GM12878 (cell line): ENCODE measurements at regions not wholly inside any gene's neighbourhood (a gene's known extent, or its start where the extent isn't known, plus 50 kb on each side); places are given as distances from the start of the nearest gene placed in this dataset.
A peak's percentile ranks its signal among the peaks of the same experiment; 100 is the strongest.

ENCODE experiments used
- ATAC-seq: fragments of 200-7000 bp; cut with Tn5 transposase; 3 replicates; pipeline ENCODE4 v1.9.1; 2020; ENCODE audit warnings: mild to moderate bottlenecking, moderate library complexity
- BruUV-seq: library from RNA; stranded (reverse); fragments of 400-500 nt; replicated peaks from 2 replicates; lab custom pipeline; 2021; lab: Mats Ljungman, UMichigan
- CTCF ChIA-PET: fragments of 300-600 bp; sonication (Branson Sonifier 250); formaldehyde crosslinking; extraction: SDS; loops from one replicate; lab custom pipeline; 2021; ENCODE audit warnings: inconsistent platforms; lab: Yijun Ruan, JAX
- POLR2A ChIA-PET: fragments of 350-600 bp; formaldehyde crosslinking; extraction: SDS; loops from one replicate; lab custom pipeline; 2021; ENCODE audit warnings: inconsistent platforms; lab: Charles Lee
- RAD21 ChIA-PET: fragments of 300-600 bp; sonication (Branson Sonifier 250); formaldehyde crosslinking; loops from one replicate; lab custom pipeline; 2023; ENCODE audit warnings: antibody characterized with exemption; ENCODE audit not compliant: unreplicated experiment; lab: Charles Lee
- SMC1A ChIA-PET: fragments of 300-600 bp; sonication (Branson Sonifier 250); formaldehyde crosslinking; loops from one replicate; lab custom pipeline; 2023; ENCODE audit not compliant: unreplicated experiment, uncharacterized antibody; lab: Charles Lee
- DNase-seq: peaks from one replicate; pipeline ENCODE4 v3.0.0-alpha.2; 2011; ENCODE audit warnings: low read depth, low spot score
- FAIRE-seq: peaks from 3 replicates; lab custom pipeline; 2011; peaks lifted over from hg19 to GRCh38; lab: Jason Lieb, UNC
- H2AFZ ChIP-seq: 2 replicates; pipeline ENCODE4 v1.6.0; 2011; ENCODE audit warnings: low read depth, low read length, control low read depth; ENCODE audit not compliant: control insufficient read depth
- H3K27ac ChIP-seq: 2 replicates; pipeline ENCODE4 v1.5.1; 2011; ENCODE audit warnings: control low read depth; ENCODE audit not compliant: control insufficient read depth, insufficient read depth
- H3K27me3 ChIP-seq, 2 experiments: replicated peaks in 1 of 2; 2 replicates each; pipeline versions ENCODE4 v1.6.0 to v1.6.1; 2011; ENCODE audit warnings: low read length in 1 of 2; ENCODE audit not compliant: control insufficient read depth in 2 of 2, insufficient read depth in 2 of 2
- H3K36me3 ChIP-seq, 2 experiments: 2 replicates each; pipeline ENCODE4 v1.5.1; 2011; ENCODE audit warnings: low read length in 1 of 2; ENCODE audit not compliant: control insufficient read depth in 2 of 2, insufficient read depth in 2 of 2
- H3K4me1 ChIP-seq: 2 replicates; pipeline ENCODE4 v1.6.1; 2011; ENCODE audit warnings: mild to moderate bottlenecking, low read length, moderate library complexity, mixed read lengths; ENCODE audit not compliant: control insufficient read depth, insufficient read depth
- H3K4me2 ChIP-seq: 2 replicates; pipeline ENCODE4 v1.6.0; 2011; ENCODE audit warnings: control low read depth; ENCODE audit not compliant: control insufficient read depth, insufficient read depth
- H3K4me3 ChIP-seq: fragments of 200-600 bp; sonication (generic); 2 replicates; pipeline ENCODE4 v1.5.1; 2016
- H3K79me2 ChIP-seq: 2 replicates; pipeline ENCODE4 v1.6.0; 2011; ENCODE audit warnings: low read length; ENCODE audit not compliant: control insufficient read depth, insufficient read depth
- H3K9ac ChIP-seq: 2 replicates; pipeline ENCODE4 v1.8.0; 2011; ENCODE audit warnings: low read length, control low read depth, mixed read lengths; ENCODE audit not compliant: control insufficient read depth, insufficient read depth
- H3K9me3 ChIP-seq: replicated peaks from 3 replicates; pipeline ENCODE4 v1.5.1; 2011; ENCODE audit warnings: mild to moderate bottlenecking, low read length; ENCODE audit not compliant: control insufficient read depth, insufficient read depth
- H4K20me1 ChIP-seq: 2 replicates; pipeline ENCODE4 v1.6.0; 2011; ENCODE audit not compliant: control insufficient read depth, insufficient read depth
- FOS ChIP-seq: IDR thresholded peaks from 3 replicates; pipeline ENCODE4 v1.6.1; 2011; ENCODE audit warnings: borderline replicate concordance; ENCODE audit not compliant: insufficient read length; ENCODE audit errors: extremely low read depth
- GATAD2B ChIP-seq: fragments of 450-650 bp; conservative IDR thresholded peaks from 2 replicates; pipeline ENCODE4 v1.6.1; 2017; ENCODE audit warnings: low read depth, mild to moderate bottlenecking, moderate library complexity
- HDGF ChIP-seq: fragments of 450-650 bp; IDR thresholded peaks from 2 replicates; pipeline ENCODE4 v1.6.1; 2016; ENCODE audit warnings: antibody characterized with exemption
- POLR2AphosphoS2 ChIP-seq: IDR thresholded peaks from 2 replicates; pipeline ENCODE4 v1.6.1; 2011; ENCODE audit warnings: low read depth, mild to moderate bottlenecking, low read length, improper control_type of control experiment, moderate library complexity
- RBBP5 ChIP-seq: fragments of 200-600 bp; sonication (generic); conservative IDR thresholded peaks from 2 replicates; pipeline ENCODE4 v1.6.1; 2016
- RFX5 ChIP-seq: IDR thresholded peaks from 2 replicates; pipeline ENCODE4 v1.6.1; 2011; ENCODE audit warnings: low read depth, low read length, improper control_type of control experiment
- TBL1XR1 ChIP-seq: IDR thresholded peaks from 2 replicates; pipeline ENCODE4 v1.6.1; 2012; ENCODE audit warnings: low read depth, low read length, improper control_type of control experiment
- TCF7 ChIP-seq: IDR thresholded peaks from 2 replicates; pipeline ENCODE4 v1.6.1; 2014; ENCODE audit warnings: antibody characterized with exemption, borderline replicate concordance
- WGBS: methylation state at CpG from one replicate; pipeline ENCODE4 v1.1.6; 2016; ENCODE audit warnings: low lambda C conversion rate; ENCODE audit not compliant: insufficient replicate concordance, insufficient coverage; ENCODE audit errors: missing lambda C conversion rate; 5-methylcytosine and 5-hydroxymethylcytosine counted together
- in situ Hi-C: fragments of 300-500 bp; cut with MboI; formaldehyde crosslinking; loops from 9 replicates; pipeline ENCODE4 v1.14.3; 2018; ENCODE audit warnings: mixed read lengths
- intact Hi-C: fragments of 100-400 bp; cut with micrococcal nuclease; formaldehyde crosslinking; loops from one replicate; pipeline ENCODE4 v1.14.2; 2022; ENCODE audit not compliant: unreplicated experiment
- TF ChIP-seq, protein P1 (sequence below): fragments of 450-650 bp; formaldehyde crosslinking; IDR thresholded peaks from 2 replicates; pipeline ENCODE4 v1.5.0; 2022; ENCODE audit warnings: mild to moderate bottlenecking, missing genetic modification characterization
- TF ChIP-seq, protein P2 (sequence below): IDR thresholded peaks from 2 replicates; pipeline ENCODE4 v1.6.1; 2011; ENCODE audit warnings: low read depth, mild to moderate bottlenecking, low read length, moderate library complexity, borderline replicate concordance; ENCODE audit errors: extremely low read depth
- TF ChIP-seq, protein P3 (sequence below): fragments of 450-650 bp; IDR thresholded peaks from 2 replicates; pipeline ENCODE4 v1.6.1; 2017; ENCODE audit warnings: mild to moderate bottlenecking, moderate library complexity
- TF ChIP-seq, protein P4 (sequence below), 3 experiments: IDR thresholded peaks in 2 of 3; conservative IDR thresholded peaks in 1 of 3; 2 replicates each; pipeline ENCODE4 v1.5.1; 2011; ENCODE audit warnings: low read depth in 3 of 3, low read length in 3 of 3, mild to moderate bottlenecking in 3 of 3, control low read depth in 2 of 3, moderate library complexity in 2 of 3, inconsistent platforms in 1 of 3, mixed read lengths in 1 of 3; ENCODE audit not compliant: control insufficient read depth in 2 of 3, insufficient read depth in 1 of 3; ENCODE audit errors: extremely low read depth in 1 of 3

DNA sequence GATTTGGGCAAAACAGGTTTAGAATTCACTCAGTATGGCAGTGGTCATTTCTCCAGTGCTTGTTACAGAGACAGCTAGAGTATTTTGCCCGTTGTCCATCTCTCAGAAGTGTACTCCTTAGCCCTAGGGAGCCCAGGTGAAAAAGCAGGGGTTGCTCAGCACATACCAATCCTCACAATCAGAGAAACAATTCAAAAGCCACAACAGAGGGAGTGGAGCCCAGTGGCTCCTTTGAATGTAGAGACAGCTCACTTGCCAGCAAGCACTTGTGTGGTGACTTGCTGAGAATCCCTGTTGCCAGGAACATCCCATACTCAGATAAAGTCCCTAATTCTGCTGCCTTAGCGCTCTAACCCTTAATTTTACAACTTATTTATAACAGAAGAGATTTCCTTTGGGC lies 1488.3 kb downstream of the RPA4 start (continued):
- TF ChIP-seq, protein P1, sequence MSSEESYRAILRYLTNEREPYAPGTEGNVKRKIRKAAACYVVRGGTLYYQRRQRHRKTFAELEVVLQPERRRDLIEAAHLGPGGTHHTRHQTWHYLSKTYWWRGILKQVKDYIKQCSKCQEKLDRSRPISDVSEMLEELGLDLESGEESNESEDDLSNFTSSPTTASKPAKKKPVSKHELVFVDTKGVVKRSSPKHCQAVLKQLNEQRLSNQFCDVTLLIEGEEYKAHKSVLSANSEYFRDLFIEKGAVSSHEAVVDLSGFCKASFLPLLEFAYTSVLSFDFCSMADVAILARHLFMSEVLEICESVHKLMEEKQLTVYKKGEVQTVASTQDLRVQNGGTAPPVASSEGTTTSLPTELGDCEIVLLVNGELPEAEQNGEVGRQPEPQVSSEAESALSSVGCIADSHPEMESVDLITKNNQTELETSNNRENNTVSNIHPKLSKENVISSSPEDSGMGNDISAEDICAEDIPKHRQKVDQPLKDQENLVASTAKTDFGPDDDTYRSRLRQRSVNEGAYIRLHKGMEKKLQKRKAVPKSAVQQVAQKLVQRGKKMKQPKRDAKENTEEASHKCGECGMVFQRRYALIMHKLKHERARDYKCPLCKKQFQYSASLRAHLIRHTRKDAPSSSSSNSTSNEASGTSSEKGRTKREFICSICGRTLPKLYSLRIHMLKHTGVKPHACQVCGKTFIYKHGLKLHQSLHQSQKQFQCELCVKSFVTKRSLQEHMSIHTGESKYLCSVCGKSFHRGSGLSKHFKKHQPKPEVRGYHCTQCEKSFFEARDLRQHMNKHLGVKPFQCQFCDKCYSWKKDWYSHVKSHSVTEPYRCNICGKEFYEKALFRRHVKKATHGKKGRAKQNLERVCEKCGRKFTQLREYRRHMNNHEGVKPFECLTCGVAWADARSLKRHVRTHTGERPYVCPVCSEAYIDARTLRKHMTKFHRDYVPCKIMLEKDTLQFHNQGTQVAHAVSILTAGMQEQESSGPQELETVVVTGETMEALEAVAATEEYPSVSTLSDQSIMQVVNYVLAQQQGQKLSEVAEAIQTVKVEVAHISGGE = no peak
- TF ChIP-seq RBBP5 (no peak), FOS (no peak), POLR2AphosphoS2 (no peak), RFX5 (no peak), GATAD2B (no peak), TCF7 (no peak), TBL1XR1 (no peak)

DNA sequence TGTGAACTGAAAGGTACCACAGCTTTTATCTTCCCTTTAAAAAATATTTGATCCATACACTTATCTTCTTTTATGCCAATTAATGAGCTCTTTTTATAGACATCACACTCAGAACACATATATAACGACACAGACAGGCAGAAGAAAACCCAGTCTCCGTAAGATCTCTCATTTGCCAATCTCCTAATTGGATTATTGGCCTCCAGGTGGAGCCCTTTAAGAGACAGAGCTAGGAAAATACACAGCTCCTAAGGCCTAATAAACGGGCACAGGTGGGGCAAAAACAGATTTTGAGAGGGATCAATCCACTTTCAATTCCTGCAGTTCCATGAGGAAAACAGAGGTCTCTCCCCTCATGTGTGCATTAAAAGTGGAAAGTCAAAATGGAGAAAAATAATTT lies 1495.4 kb downstream of the RPA4 start:
- Histone ChIP-seq H4K20me1 (no peaks in the 10 kb centered on the region), H3K36me3 (no peaks in the 10 kb centered on the region), H3K27me3 (no peaks in the 10 kb centered on the region), H3K4me2 (no peak overlapping the region), H3K9me3 (no peaks in the 10 kb centered on the region), H3K27ac (no peak overlapping the region), H3K9ac (no peak overlapping the region), H3K4me3 (no peak overlapping the region), H3K4me1 (no peaks in the 10 kb centered on the region), H3K79me2 (no peaks in the 10 kb centered on the region), H2AFZ (no peak overlapping the region)
- 28% methylated on average over 3 of the region's 3 CpGs for WGBS
- intact Hi-C loops = no loop called here
- in situ Hi-C loops = no loop called here
- no peak for FAIRE-seq
- BruUV-seq = no TSS peak
- ATAC-seq = no peak
- TF ChIP-seq, protein P2, sequence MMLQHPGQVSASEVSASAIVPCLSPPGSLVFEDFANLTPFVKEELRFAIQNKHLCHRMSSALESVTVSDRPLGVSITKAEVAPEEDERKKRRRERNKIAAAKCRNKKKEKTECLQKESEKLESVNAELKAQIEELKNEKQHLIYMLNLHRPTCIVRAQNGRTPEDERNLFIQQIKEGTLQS = no peak
- TF ChIP-seq, protein P3, sequence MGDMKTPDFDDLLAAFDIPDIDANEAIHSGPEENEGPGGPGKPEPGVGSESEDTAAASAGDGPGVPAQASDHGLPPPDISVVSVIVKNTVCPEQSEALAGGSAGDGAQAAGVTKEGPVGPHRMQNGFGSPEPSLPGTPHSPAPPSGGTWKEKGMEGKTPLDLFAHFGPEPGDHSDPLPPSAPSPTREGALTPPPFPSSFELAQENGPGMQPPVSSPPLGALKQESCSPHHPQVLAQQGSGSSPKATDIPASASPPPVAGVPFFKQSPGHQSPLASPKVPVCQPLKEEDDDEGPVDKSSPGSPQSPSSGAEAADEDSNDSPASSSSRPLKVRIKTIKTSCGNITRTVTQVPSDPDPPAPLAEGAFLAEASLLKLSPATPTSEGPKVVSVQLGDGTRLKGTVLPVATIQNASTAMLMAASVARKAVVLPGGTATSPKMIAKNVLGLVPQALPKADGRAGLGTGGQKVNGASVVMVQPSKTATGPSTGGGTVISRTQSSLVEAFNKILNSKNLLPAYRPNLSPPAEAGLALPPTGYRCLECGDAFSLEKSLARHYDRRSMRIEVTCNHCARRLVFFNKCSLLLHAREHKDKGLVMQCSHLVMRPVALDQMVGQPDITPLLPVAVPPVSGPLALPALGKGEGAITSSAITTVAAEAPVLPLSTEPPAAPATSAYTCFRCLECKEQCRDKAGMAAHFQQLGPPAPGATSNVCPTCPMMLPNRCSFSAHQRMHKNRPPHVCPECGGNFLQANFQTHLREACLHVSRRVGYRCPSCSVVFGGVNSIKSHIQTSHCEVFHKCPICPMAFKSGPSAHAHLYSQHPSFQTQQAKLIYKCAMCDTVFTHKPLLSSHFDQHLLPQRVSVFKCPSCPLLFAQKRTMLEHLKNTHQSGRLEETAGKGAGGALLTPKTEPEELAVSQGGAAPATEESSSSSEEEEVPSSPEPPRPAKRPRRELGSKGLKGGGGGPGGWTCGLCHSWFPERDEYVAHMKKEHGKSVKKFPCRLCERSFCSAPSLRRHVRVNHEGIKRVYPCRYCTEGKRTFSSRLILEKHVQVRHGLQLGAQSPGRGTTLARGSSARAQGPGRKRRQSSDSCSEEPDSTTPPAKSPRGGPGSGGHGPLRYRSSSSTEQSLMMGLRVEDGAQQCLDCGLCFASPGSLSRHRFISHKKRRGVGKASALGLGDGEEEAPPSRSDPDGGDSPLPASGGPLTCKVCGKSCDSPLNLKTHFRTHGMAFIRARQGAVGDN = no peak
- TF ChIP-seq, protein P4, sequence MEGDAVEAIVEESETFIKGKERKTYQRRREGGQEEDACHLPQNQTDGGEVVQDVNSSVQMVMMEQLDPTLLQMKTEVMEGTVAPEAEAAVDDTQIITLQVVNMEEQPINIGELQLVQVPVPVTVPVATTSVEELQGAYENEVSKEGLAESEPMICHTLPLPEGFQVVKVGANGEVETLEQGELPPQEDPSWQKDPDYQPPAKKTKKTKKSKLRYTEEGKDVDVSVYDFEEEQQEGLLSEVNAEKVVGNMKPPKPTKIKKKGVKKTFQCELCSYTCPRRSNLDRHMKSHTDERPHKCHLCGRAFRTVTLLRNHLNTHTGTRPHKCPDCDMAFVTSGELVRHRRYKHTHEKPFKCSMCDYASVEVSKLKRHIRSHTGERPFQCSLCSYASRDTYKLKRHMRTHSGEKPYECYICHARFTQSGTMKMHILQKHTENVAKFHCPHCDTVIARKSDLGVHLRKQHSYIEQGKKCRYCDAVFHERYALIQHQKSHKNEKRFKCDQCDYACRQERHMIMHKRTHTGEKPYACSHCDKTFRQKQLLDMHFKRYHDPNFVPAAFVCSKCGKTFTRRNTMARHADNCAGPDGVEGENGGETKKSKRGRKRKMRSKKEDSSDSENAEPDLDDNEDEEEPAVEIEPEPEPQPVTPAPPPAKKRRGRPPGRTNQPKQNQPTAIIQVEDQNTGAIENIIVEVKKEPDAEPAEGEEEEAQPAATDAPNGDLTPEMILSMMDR (IDR thresholded peaks at IDR 0.05 in 2 of 3, conservative IDR thresholded peaks at IDR 0.05 in 1 of 3; ENCODE audit: control insufficient read depth in 2 of 3, extremely low read depth in 1 of 3, insufficient read depth in 1 of 3, low read depth in 3 of 3, low read length in 3 of 3) = peak in 1 of 3 experiments; percentile 5; a peak in 1 of 6 replicates
- TF ChIP-seq HDGF = no peak
- SMC1A ChIA-PET = interaction anchor here (0.7 kb wide), 1 partner anchor 8 kb away, joined by 3 read pairs; no protein-coding TSS in a partner anchor
- RAD21 ChIA-PET = no interaction called here
- CTCF ChIA-PET = interaction anchor here (1.1 kb wide), 1 partner anchor 14 kb away, joined by 3 read pairs; no protein-coding TSS in a partner anchor
- POLR2A ChIA-PET = no interaction called here
- no peak for DNase-seq
